HAP-1 (cell line): ENCODE measurements at regions not wholly inside any gene's neighbourhood (a gene's known extent, or its start where the extent isn't known, plus 50 kb on each side); places are given as distances from the start of the nearest gene placed in this dataset.

ENCODE experiments used
- DNase-seq, 2 experiments: peaks; one replicate each; pipeline ENCODE4 v3.0.0-alpha.2; 2016 to 2020; ENCODE audit warnings: low spot score in 2 of 2
- H3K27me3 ChIP-seq: fragments of 250-450 bp; sonication (Bioruptor Pico); 2 replicates; pipeline ENCODE4 v1.5.1; 2020; ENCODE audit warnings: low read depth, mild to moderate bottlenecking, moderate library complexity
- H3K36me3 ChIP-seq: fragments of 250-450 bp; sonication (Bioruptor Pico); replicated peaks from 2 replicates; pipeline ENCODE4 v1.5.1; 2020; ENCODE audit warnings: mild to moderate bottlenecking
- H3K4me1 ChIP-seq: fragments of 250-450 bp; sonication (Bioruptor Pico); 2 replicates; pipeline ENCODE4 v1.5.1; 2020; ENCODE audit warnings: mild to moderate bottlenecking
- H3K4me3 ChIP-seq: fragments of 250-450 bp; sonication (Bioruptor Pico); 2 replicates; pipeline ENCODE4 v1.5.1; 2020; ENCODE audit warnings: mild to moderate bottlenecking, moderate library complexity
- H3K9me3 ChIP-seq: fragments of 250-450 bp; sonication (Bioruptor Pico); 2 replicates; pipeline ENCODE4 v1.5.1; 2020; ENCODE audit warnings: mild to moderate bottlenecking, moderate library complexity
- in situ Hi-C: fragments of 300-500 bp; cut with MboI; formaldehyde crosslinking; loops from 3 replicates; pipeline ENCODE4 v1.14.3; 2020; ENCODE audit warnings: low sequenced_read_pairs, inconsistent platforms, mixed read lengths

DNA sequence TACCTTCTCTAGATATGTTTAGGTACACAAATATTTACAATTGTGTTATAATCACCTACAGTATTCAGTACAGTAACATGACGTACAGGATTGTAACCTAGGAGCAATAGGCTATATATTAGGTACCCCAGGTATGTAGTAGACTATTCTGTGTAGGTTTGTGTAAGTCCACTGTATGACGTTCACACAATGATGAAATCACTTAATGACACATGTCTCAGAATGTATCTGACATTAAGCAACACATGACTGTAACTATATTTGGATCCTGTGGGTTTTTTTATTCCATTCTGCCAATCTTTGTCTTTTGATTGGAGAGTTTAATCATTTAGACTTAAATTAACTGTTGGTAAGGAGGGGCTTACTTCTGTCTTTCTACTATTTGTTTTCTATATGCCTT, 52.1 kb downstream of the STYXL2 start:
- H3K9me3 ChIP-seq: no peaks in the 10 kb centered on the region; the same call in 1 of the 2 replicates
- in situ Hi-C loops: no loop called here
- no peak for DNase-seq
- no peaks in the 10 kb centered on the region; the same call in 1 of the 2 replicates for H3K27me3 ChIP-seq
- H3K4me1 ChIP-seq: no peaks in the 10 kb centered on the region
- H3K36me3 ChIP-seq: no peaks in the 10 kb centered on the region
- H3K4me3 ChIP-seq: no peak overlapping the region

DNA sequence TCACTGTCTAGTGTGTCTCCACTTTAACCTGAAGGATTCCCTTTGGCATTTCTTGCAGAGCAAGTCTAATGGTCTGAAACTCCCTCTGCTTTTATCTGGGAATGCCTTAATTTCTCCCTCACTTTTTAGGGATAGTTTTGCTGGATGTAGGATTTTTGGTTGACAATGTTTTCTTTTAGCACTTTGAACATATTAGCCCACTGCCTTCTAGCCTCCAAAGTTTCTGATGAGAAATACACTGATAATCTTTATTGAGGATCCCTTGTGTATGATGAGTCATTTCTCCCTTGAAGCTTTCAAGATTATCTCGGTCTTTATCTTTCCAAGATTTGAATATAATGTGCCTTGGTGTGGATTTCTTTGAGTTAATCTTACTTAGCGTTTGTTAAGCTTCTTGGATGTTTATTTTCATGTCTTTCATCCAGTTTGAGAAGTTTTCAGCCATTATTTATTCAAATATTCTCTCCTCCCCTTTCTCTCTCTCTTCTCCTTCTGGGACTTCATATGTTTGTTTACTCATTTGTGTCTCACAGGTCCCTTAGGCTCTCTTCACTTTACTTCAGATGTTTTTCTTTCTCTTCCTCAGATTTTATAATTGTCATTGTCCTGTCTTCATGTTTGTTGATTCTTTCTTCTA, 53.1 kb downstream of the STYXL2 start:
- H3K4me3 ChIP-seq: no peak overlapping the region

DNA sequence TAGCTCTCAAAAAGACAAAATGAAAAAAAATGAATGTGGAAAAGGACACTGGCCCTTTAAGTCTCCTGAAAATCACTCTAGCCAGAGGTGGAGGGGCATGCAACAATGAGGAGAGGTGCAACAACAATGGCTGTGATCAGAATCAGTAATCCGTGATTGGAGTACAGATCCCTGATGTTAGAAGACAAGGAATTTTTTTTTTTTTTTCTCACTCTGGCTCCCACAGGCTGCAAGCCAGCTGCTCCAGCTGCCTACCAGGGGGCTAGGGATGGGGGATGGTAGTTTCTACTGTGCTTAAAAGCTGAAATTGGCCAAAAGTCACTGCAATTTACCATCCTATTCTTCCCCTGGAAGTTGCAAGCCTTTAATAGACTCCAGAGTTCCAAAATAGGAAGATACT, 54.5 kb downstream of the STYXL2 start:
- Histone ChIP-seq H3K9me3 (no peaks in the 10 kb centered on the region; the same call in 1 of the 2 replicates), H3K4me1 (no peaks in the 10 kb centered on the region), H3K4me3 (no peak overlapping the region), H3K36me3 (no peaks in the 10 kb centered on the region), H3K27me3 (no peaks in the 10 kb centered on the region; the same call in 1 of the 2 replicates)
- in situ Hi-C loops: no loop called here
- DNase-seq: no peak

More for the DNA sequence above, 53.1 kb downstream of the STYXL2 start:
- no peaks in the 10 kb centered on the region for H3K36me3 ChIP-seq
- no peak for DNase-seq
- in situ Hi-C loops: no loop called here
- no peaks in the 10 kb centered on the region; the same call in 1 of the 2 replicates for H3K9me3 ChIP-seq
- no peaks in the 10 kb centered on the region; the same call in 1 of the 2 replicates for H3K27me3 ChIP-seq
- no peaks in the 10 kb centered on the region for H3K4me1 ChIP-seq

DNA sequence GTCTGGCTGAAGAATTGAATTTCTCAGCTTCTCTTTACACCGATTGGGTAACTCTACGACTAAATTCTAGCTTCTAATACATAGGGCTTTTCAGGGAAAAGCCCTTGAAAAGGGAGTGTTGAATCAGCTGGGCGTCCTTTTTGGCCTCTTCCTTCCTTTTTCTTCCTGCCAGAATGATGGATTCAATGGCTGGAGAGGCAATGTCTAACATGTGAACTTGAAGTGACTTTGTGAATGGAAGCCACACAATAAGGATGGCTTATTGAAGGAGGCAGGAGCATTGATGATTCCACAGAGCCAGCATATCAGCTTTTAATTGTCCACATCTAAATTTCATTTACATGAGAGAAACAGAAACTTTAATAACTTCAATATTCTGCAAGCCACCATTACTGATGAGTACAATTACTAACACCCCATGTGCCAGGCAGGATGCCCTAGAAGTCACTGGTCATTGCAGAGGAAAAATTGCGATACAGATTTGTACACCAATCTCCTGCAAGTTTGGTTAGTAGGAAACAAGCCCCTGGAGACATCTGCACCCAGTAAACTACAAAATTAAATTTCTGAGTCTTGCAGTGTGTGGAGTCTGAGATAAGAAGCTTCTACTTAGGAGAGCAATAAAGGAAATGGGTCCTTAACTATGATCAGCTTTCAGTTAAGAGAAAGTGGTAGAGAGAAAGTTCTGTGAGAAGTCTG, 56.1 kb downstream of the STYXL2 start:
- Histone ChIP-seq H3K4me1 (no peaks in the 10 kb centered on the region), H3K27me3 (no peaks in the 10 kb centered on the region; the same call in 1 of the 2 replicates)
- in situ Hi-C loops: no loop called here

DNA sequence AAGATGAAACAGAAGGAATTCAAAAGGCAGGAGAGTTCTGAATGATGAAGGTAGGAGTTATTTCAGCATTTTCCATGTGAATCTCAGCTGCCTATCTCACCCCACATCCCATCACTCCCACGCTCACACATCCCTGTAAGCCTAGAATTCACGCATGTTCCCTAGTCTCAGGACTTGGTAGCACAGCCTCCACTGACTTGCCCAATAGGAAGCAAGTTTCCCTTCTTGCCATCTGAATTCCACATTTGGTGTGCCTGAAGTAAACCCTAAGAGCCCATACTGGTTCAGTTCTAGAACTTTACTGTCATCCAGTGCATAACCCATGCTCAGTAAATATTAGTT, 56.6 kb downstream of the STYXL2 start:
- Histone ChIP-seq H3K9me3 (no peaks in the 10 kb centered on the region; the same call in 1 of the 2 replicates), H3K36me3 (no peaks in the 10 kb centered on the region), H3K27me3 (no peaks in the 10 kb centered on the region; the same call in 1 of the 2 replicates), H3K4me1 (no peaks in the 10 kb centered on the region), H3K4me3 (no peak overlapping the region)
- in situ Hi-C loops: no loop called here
- no peak for DNase-seq

More for the DNA sequence above, 56.1 kb downstream of the STYXL2 start:
- no peak for DNase-seq
- Histone ChIP-seq H3K4me3 (no peak overlapping the region), H3K9me3 (no peaks in the 10 kb centered on the region; the same call in 1 of the 2 replicates), H3K36me3 (no peaks in the 10 kb centered on the region)

DNA sequence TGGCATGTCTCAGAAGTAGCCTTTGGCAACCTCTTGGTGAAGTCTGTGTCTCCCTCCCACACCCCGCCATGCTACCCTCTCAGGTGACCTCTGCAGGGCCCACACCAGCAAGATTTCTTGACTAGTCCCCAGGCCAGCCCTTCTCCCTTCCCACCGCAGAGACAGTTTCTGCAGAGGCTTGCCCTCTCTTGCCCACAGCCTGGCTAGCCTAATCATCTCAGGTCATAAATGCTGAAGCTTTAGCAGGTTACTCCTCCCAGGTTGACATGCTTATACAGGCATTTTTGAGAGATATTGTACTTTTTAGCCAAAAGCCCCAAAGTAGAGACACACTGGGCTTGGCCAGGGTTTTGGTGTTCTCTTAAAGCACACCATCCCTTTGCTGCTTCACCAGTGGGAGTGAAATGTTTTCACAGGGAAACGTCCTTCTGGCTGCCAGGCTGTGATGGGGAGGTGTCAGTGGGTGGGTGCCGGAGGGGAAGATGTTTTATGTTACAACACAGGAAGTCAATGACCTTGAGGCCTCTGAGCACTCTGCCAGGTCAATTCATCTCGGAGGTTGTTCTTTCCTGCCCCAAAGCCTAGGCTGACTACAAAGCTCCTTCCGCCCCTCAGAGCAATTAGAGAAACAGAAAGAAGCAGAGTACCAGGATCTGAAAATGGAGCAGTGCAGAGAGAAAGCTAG, 58.5 kb downstream of the STYXL2 start:
- Histone ChIP-seq H3K27me3 (no peaks in the 10 kb centered on the region; the same call in 1 of the 2 replicates), H3K4me1 (no peaks in the 10 kb centered on the region), H3K9me3 (no peaks in the 10 kb centered on the region; the same call in 1 of the 2 replicates), H3K36me3 (no peaks in the 10 kb centered on the region), H3K4me3 (no peak overlapping the region)
- in situ Hi-C loops: no loop called here
- DNase-seq: no peak

DNA sequence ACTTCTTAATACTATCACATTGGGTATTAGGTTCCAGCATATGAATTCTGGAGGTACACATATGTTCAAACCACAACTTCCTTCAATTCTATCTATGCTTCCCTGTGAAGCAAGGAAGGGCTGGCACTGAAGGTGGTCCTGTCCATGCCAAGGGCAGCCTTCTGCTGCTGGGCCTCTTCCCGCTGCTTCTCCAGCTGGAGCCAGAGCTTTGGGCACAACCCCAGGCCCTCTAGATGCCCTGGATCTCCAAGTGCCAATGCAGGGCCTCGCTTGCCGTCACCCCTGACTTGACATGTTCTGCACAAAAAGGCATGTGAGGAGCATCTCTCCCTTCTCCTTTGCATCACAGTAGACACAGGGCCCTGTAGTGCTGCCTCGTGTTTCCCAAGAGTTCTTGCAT, 62.6 kb downstream of the STYXL2 start:
- Histone ChIP-seq H3K9me3 (no peaks in the 10 kb centered on the region), H3K4me3 (no peak overlapping the region), H3K36me3 (no peaks in the 10 kb centered on the region), H3K27me3 (no peaks in the 10 kb centered on the region), H3K4me1 (peaks cover 5% of the 10 kb centered on the region)
- in situ Hi-C loops: no loop called here
- no peak for DNase-seq

DNA sequence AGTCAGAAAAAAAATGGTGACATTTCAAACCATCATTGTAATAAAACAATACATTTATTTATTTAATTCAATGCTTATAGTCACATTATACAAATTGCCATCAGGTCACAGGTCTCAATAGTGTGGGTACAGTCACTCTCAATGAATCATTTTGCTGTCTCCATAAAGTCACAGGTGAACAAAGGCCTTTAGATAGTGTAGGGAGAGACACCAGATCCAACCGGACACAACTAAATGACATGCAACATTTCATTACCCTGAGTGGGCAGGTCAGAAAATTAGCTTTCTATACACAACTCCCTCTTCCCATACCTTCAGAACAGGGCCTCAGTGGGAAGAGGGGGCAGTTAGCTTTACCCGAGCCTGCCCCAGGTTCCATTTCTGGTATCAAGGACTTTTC, 63.2 kb downstream of the STYXL2 start:
- in situ Hi-C loops: no loop called here
- Histone ChIP-seq H3K9me3 (no peaks in the 10 kb centered on the region), H3K4me3 (no peak overlapping the region), H3K4me1 (peaks cover 5% of the 10 kb centered on the region), H3K27me3 (no peaks in the 10 kb centered on the region), H3K36me3 (no peaks in the 10 kb centered on the region)
- DNase-seq: no peak

DNA sequence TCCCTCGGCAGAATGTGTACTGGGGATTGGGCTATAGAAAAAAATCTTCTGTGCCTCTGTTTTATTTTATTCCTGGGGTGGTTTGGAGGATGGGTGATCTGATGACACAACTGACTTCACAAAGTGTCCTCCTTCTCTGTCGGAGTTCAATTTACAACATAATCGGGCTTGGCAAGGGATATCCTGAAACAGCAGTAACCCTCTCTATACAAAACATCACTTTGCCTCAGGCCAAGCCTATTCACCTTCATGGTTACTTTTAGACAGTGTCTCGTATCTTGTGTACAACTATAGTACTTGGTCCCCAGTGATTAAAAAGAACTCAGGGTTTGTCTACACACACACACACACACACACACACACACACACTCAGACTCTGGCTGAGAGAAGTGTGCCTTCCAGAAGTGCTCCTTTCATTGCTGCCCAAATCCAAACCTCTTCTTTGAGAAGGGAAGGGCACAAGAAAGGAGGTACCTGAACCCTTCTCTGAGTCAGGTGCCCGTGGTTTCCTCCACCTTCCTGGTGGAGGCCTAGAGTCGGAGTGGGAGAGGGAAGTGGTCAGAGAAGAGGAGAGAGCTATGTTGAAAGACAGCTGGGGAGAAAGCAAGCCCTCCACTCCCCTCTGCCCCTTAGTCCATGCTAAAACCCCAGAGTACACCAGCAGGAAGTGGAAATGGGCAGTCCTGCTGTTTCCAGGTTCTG, 62.4 kb upstream of the POU2F1 start:
- Histone ChIP-seq H3K27me3 (no peaks in the 10 kb centered on the region), H3K4me3 (no peak overlapping the region)
- in situ Hi-C loops: no loop called here

DNA sequence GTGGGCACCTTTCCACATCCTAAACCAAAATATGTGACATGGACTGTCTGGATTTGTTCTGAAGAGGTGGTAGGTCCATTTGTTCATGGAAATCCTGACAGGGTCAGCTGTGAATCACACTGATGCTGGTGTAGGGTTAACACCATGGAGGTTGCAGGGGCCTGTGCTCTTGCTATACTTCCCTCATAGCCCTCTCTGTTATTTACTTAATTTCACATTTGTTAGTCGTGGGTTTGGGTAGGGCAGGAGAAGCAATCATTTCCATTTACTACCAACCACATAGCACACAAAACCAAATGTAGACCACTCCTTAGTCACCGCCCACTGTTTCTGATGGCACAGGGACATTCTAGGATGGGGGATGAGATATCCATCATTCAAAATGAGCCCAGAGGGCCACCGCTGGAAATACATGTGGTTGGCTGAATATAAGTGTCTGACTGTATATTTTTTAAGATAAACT, 61.8 kb upstream of the POU2F1 start:
- no peak for DNase-seq
- no peaks in the 10 kb centered on the region for H3K36me3 ChIP-seq
- no peaks in the 10 kb centered on the region for H3K9me3 ChIP-seq
- no peak overlapping the region for H3K4me3 ChIP-seq
- peaks cover 8% of the 10 kb centered on the region for H3K4me1 ChIP-seq
- in situ Hi-C loops: no loop called here
- no peaks in the 10 kb centered on the region for H3K27me3 ChIP-seq

More for the DNA sequence above, 62.4 kb upstream of the POU2F1 start:
- no peak for DNase-seq
- Histone ChIP-seq H3K9me3 (no peaks in the 10 kb centered on the region), H3K4me1 (peaks cover 8% of the 10 kb centered on the region), H3K36me3 (no peaks in the 10 kb centered on the region)

DNA sequence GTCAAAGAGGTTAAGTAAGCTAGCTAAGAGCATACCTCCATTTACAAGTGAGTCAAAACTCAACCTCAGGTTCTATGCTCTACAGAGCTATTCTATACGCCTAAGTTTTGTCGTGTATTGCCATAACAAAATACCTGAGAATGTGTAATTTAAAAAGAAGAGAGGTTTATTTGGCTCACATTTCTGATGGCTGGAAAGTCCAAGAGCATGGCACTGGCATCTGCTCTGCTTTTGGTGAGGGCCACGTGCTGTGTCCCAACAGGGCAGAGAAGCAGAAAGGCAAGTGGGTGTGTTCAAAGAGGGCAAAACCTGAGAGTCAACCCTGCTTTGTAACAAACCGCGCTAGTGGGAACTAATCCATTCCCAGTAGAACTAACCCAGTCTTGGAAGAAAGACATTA, 60.9 kb upstream of the POU2F1 start:
- Histone ChIP-seq H3K27me3 (no peaks in the 10 kb centered on the region), H3K4me3 (no peak overlapping the region), H3K36me3 (no peaks in the 10 kb centered on the region), H3K9me3 (no peaks in the 10 kb centered on the region), H3K4me1 (peaks cover 8% of the 10 kb centered on the region)
- in situ Hi-C loops: no loop called here
- DNase-seq: no peak

DNA sequence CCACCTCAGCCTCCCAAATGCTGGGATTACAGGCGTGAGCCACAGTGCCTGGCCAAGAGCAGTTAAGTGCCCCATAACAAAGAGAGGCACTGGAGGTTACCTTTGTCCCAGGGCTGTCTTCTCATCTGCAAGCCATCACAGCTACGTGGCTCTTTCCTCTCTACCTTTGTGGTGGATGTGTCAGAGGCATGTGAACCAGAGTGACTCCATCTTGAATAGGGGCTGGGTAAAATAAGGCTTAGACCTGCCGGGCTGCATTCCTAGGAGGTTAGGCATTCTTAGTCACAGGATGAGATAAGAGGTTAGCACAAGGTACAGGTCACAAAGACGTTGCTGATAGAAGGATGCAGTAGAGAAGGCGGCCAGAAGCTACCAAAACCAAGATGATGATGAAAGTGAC, 59.4 kb upstream of the POU2F1 start:
- no peak for DNase-seq
- Histone ChIP-seq H3K4me3 (no peak overlapping the region), H3K4me1 (peaks cover 15% of the 10 kb centered on the region), H3K27me3 (0 out of 2 replicates have a peak, but pooled peaks cover 3% of the 10 kb centered on the region), H3K9me3 (no peaks in the 10 kb centered on the region), H3K36me3 (no peaks in the 10 kb centered on the region)
- in situ Hi-C loops: no loop called here

DNA sequence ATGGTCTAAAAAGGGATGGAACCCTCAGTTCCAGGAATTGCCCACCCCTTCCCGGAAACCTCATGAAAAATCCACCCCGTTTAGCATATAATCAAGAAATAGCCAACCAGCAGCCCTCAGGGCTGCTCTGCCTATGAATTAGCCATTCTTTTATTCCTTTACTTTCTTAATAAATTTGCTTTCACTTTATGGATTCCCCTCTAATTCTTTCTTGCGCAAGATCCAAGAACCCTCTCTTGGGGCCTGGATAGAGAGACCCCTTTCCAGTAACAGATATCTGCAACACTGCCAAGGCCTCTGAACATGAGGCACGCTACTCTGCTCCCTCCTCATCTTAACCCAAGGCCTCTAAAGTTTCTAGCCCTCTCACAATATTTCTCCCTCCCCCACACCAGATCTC, 58.9 kb upstream of the POU2F1 start:
- 0 out of 2 replicates have a peak, but pooled peaks cover 3% of the 10 kb centered on the region for H3K27me3 ChIP-seq
- peaks cover 17% of the 10 kb centered on the region for H3K4me1 ChIP-seq
- in situ Hi-C loops: no loop called here
- no peak for DNase-seq
- no peaks in the 10 kb centered on the region for H3K36me3 ChIP-seq
- no peak overlapping the region for H3K4me3 ChIP-seq
- no peaks in the 10 kb centered on the region for H3K9me3 ChIP-seq
